T-helper 2 cell treated with Interferon-gamma antibody and Interleukin-4, amounts not matched to agents 100 ng/mL and 5 ng/mL, for 36 hours (primary cell): ENCODE measurements at regions not wholly inside any gene's neighbourhood (a gene's known extent, or its start where the extent isn't known, plus 50 kb on each side); places are given as distances from the start of the nearest gene placed in this dataset.

Experiments used
- intact Hi-C: fragments of 100-400 bp; cut with micrococcal nuclease; formaldehyde crosslinking; loops from one replicate; pipeline ENCODE4 v1.15.1; 2023

GRCh38 chr13:34772206-34772605 is 169.9 kb upstream of the NBEA start:
- intact Hi-C loops: no loop called here

GRCh38 chr13:34772881-34773280 is 169.2 kb upstream of the NBEA start:
- intact Hi-C loops: no loop called here

- intact Hi-C loops: no loop called here
Measured at GRCh38 chr13:34776390-34776981, 165.6 kb upstream of the NBEA start.

GRCh38 chr13:34777089-34777913 is 164.8 kb upstream of the NBEA start:
- intact Hi-C loops: no loop called here

DNA sequence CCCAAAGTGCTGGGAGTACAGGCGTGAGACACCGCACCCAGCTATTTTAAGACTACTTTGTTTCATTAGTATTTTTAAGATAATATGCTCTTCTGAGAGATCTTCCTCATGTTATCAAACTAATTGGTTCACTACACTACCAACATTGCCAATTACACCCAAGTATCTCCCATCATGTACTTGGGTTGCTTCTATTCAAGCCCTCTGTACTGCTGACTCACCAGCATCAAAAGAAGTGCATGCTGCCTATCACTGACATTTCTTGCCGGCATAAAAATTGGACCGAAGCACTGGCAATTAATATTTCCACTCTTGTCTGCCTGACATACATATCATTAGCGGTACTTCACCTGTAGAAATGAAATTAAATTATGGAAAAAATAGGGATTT is 164.2 kb upstream of the NBEA start:
- intact Hi-C loops: no loop called here

GRCh38 chr13:34779171-34779570 is 162.9 kb upstream of the NBEA start:
- intact Hi-C loops: no loop called here

DNA sequence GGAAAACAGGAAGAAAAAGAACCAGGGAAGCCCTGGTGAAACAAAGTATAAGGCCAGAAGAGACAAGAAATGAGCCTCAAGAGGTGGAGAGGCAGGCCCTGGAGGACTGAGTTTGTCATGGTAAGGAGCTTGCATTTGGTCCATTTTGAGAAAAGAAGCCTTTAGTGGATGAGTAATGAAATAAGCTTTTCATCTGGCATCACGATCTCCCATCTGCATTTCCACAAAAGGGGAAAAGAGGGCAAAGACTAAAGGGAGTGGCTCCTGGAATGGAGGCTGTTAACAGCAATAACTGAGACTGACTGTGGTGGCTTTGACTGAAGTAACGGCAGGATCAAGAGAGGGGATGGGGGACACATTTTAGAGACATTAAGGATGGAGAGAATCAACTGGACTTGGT is 148.8 kb upstream of the NBEA start:
- intact Hi-C loops: no loop called here

DNA sequence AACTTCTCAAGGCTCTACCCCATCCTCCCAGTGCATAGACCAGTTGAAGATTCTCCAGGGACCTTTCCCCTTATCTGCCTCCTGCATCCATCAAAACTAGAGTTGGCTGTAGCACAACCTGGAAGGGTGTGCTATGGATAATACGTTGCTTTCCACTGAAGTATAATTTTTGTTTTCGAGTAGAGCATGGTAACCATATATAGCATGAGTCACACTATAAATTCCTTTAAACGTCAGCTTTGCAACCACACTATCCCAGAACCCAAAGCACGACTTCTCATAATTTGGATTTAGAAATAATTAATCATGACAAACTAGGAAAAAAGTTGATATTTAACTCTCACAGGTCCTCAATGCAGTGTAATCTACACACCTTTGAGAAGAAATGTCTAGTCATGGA is 138.3 kb upstream of the NBEA start:
- intact Hi-C loops: no loop called here

DNA sequence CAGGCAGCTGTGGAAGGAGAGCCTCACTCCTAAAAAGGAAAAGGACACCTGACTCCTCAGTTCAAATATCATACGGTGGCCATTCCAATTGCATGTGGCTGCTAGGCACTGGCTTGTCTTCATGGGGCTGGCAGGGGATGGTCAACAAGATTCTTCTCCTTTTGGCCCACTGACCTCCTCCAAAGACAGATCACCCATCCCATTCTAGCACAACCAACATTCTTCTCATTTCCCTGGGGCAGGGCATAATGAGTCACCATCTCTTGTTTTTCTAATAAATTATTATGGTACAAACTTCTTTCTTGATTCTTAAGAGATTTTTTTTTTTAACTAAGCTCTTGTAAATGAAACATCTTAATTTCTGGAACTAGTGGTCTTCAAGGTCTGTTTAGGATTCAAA is 136.7 kb upstream of the NBEA start:
- intact Hi-C loops: no loop called here

- intact Hi-C loops: no loop called here
Measured at GRCh38 chr13:34808649-34809048, 133.4 kb upstream of the NBEA start.

DNA sequence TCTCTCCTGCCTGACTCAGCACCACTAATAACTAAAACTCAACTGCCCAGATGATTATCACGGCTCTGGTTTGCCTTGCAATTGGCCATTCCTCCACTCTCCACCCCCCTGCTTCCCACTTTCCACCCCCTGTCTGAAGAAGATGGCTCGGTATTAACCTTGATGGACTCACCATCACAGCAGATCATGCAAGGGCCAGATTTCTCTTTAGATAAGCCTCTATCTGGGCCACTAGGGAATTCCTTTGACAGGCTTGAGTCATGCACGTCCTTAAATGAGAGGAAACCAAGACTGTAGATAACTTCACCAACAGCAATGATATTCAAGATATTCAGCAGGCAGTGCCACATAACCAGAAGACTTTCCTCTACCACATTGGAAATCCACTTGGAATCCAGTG is 131.1 kb upstream of the NBEA start:
- intact Hi-C loops: no loop called here

DNA sequence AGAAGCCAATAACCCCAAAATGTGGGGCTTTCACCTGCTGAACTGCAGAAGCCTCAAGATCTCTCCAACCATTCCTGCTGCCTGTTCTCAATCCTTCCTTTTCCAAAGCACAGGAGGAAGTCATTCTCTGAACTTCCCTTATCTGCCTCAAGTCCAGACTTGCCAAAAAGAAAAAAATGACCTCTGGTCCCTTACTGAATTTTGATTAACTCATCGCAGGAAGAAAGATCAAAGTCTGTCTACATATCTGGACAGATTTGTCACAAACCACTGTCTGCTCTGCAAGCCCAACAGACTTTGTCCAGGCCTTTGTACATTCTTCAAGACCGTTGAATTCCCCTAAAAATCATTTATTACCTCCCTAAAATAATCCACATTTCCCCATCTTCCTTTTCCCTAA is 126.5 kb upstream of the NBEA start:
- intact Hi-C loops: no loop called here

DNA sequence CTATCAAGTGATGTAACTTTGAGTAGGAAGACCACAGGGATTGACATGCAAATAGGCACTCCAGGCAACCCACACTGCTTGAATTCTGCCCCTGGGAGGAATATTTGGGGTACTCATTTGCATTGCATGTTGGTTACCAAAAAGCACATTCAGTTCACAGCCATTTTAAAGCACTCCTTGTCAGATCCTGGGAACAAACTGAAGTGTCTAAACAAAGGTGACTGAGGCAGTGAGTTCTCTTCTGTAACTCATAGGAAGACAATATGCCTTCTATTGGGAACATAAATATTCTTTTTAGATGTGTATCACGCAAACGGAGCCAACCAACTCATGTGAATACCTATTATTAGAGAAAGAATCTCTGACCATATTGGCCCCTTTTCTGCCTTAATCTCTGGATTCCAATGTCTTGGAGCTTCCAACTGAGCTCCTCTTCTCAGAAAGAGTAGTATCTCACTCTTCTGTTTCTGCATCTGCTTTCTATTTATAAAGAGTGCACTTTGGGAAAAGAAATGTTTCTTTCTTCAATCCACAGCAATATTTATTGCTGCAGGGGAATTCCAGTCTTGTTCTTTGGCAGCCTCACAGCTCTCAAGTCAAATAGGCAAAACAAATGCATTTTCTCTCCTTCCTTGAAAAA is 125.7 kb upstream of the NBEA start:
- intact Hi-C loops: no loop called here

GRCh38 chr13:34816908-34817665 is 125.0 kb upstream of the NBEA start:
- intact Hi-C loops: no loop called here

GRCh38 chr13:34822650-34823049 is 119.4 kb upstream of the NBEA start:
- intact Hi-C loops: no loop called here

- intact Hi-C loops: no loop called here
Measured at GRCh38 chr13:34826432-34826831, 115.6 kb upstream of the NBEA start.

DNA sequence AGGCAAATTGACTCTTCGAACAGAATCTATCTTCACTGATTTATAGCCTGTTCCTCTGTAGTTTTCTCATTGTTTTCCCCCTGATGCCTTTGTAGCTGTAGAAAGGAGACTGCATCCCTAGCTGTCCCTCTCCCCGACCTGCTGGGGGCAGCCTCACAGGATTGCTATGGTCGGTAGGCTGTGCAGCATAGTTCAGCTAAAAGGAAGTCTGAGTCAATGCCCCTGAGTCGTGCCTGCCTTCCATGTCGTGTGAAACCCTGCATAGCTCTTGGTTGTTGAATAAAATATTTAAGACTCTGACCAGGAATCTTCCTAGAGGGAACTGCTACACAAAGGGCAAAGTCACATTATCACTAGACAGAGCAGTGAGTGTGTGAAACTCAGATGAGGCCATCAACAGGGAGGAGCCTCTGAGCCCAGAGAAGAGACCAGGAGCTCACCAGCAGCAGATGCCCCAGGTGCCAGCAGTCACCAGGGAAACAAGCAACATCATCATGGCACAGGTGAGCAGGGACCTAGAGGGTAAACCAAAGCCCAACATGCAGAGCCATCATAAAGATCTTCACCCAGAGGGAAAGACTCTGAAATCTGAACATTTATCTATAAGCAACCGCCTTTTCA is 108.4 kb upstream of the NBEA start:
- intact Hi-C loops: no loop called here

GRCh38 chr13:34842466-34842865 is 99.6 kb upstream of the NBEA start:
- intact Hi-C loops: no loop called here

DNA sequence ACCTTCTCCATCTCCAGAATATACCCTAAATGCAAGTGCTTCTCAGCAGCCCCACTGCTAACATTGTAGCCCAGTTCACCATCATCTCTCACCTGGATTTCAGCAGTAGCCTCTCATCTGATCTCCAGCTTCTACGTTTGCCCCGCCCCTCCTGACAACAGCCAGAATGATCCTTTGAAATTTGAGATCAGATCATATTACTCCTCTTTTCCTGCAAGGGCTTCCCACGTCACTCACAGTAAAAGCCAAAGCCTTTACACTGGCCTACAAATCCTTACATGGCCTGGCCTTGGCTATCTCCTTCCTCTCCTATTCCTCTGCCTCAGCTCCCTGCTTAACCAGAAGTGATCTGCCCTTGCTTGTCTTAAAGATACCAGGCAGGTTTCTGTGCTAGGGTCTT is 94.3 kb upstream of the NBEA start:
- intact Hi-C loops: no loop called here

- intact Hi-C loops: no loop called here
Measured at GRCh38 chr13:34849406-34849805, 92.7 kb upstream of the NBEA start.

GRCh38 chr13:34853161-34853560 is 88.9 kb upstream of the NBEA start:
- intact Hi-C loops: no loop called here
